ENCODE measurements at regions not wholly inside any gene's neighbourhood (a gene's known extent, or its start where the extent isn't known, plus 50 kb on each side); places are given as distances from the start of the nearest gene placed in this dataset.

DNA sequence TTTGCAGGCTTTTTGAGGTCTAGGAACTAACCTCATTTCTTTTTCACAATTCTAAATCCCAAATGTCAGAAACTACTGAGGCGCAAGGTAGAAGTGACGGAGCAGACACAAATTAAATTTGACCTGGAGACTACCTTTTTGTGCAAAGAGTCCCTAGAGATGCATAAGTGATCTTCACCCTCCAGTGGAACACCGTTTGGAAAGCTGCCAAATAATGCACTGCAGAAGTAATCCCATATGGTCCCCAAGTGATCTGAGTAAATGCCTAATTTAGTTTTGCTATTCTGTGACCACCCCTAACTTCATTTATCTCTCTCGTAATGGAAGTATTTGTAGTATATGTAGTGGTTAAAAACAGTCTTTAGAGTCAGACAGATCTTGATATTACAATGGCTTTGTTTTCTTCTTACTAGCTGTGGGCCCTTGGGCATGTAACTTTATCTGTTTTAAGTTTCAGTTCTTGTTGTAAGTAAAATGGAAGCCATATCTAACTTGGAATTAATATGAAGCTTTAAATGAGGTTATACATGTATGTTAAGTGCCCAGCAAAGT, 70.4 kb upstream of the IPO9 start:
- TF ChIP-seq EZH2 (IDR thresholded peaks at IDR 0.05; ENCODE audit: borderline replicate concordance, insufficient read depth, low read depth, low read length, poor library complexity, severe bottlenecking), result no peak
- TF ChIP-seq, protein P1, sequence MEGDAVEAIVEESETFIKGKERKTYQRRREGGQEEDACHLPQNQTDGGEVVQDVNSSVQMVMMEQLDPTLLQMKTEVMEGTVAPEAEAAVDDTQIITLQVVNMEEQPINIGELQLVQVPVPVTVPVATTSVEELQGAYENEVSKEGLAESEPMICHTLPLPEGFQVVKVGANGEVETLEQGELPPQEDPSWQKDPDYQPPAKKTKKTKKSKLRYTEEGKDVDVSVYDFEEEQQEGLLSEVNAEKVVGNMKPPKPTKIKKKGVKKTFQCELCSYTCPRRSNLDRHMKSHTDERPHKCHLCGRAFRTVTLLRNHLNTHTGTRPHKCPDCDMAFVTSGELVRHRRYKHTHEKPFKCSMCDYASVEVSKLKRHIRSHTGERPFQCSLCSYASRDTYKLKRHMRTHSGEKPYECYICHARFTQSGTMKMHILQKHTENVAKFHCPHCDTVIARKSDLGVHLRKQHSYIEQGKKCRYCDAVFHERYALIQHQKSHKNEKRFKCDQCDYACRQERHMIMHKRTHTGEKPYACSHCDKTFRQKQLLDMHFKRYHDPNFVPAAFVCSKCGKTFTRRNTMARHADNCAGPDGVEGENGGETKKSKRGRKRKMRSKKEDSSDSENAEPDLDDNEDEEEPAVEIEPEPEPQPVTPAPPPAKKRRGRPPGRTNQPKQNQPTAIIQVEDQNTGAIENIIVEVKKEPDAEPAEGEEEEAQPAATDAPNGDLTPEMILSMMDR (IDR thresholded peaks at IDR 0.05), result no peak

All from B cell (primary cell).